Astrocyte (in vitro differentiated cells and primary cell): ENCODE measurements at regions not wholly inside any gene's neighbourhood (a gene's known extent, or its start where the extent isn't known, plus 50 kb on each side); places are given as distances from the start of the nearest gene placed in this dataset.

Experiments
- DNase-seq: peaks from one replicate; pipeline ENCODE4 v3.0.0-alpha.2; 2010; ENCODE audit warnings: low read depth
- FAIRE-seq: peaks from 2 replicates; lab custom pipeline; 2011; peaks lifted over from hg19 to GRCh38; lab: Jason Lieb, UNC
- H2AFZ ChIP-seq: 2 replicates; pipeline ENCODE4 v1.6.0; 2012; ENCODE audit warnings: low read depth, low read length, inconsistent platforms
- H3K27ac ChIP-seq: 2 replicates; pipeline ENCODE4 v1.5.1; 2011; ENCODE audit warnings: low read depth, low read length, inconsistent platforms
- H3K27me3 ChIP-seq: 2 replicates; pipeline ENCODE4 v1.6.0; 2011; ENCODE audit warnings: low read length, inconsistent platforms; ENCODE audit not compliant: insufficient read depth
- H3K36me3 ChIP-seq: 2 replicates; pipeline ENCODE4 v1.5.1; 2011; ENCODE audit warnings: low read length, inconsistent platforms; ENCODE audit not compliant: insufficient read depth
- H3K4me1 ChIP-seq: 2 replicates; pipeline ENCODE4 v1.5.1; 2011; ENCODE audit warnings: low read length, inconsistent platforms; ENCODE audit not compliant: insufficient read depth
- H3K4me2 ChIP-seq: 2 replicates; pipeline ENCODE4 v1.6.0; 2012; ENCODE audit warnings: low read length, inconsistent platforms
- H3K4me3 ChIP-seq: 2 replicates; pipeline ENCODE4 v1.5.1; 2011; ENCODE audit warnings: low read depth, mild to moderate bottlenecking, low read length, inconsistent platforms; ENCODE audit not compliant: insufficient read depth
- H3K79me2 ChIP-seq: 2 replicates; pipeline ENCODE4 v1.6.0; 2012; ENCODE audit warnings: mild to moderate bottlenecking, low read length, inconsistent platforms; ENCODE audit not compliant: insufficient read depth
- H3K9ac ChIP-seq: 2 replicates; pipeline ENCODE4 v1.6.0; 2012; ENCODE audit warnings: mild to moderate bottlenecking, low read length, inconsistent platforms
- H3K9me3 ChIP-seq: 2 replicates; pipeline ENCODE4 v1.5.1; 2012; ENCODE audit warnings: low read depth, mild to moderate bottlenecking, low read length, inconsistent platforms; ENCODE audit not compliant: insufficient read depth
- H4K20me1 ChIP-seq: 2 replicates; pipeline ENCODE4 v1.6.0; 2012; ENCODE audit warnings: low read length, inconsistent platforms; ENCODE audit not compliant: insufficient read depth
- H3K27ac Mint-ChIP-seq: one replicate; pipeline ENCODE4 v1.8.0; 2021; ENCODE audit warnings: mild to moderate bottlenecking, mixed read lengths; ENCODE audit not compliant: unreplicated experiment
- H3K27me3 Mint-ChIP-seq: one replicate; pipeline ENCODE4 v1.8.0; 2021; ENCODE audit warnings: low read depth, mixed read lengths; ENCODE audit not compliant: unreplicated experiment
- H3K36me3 Mint-ChIP-seq: one replicate; pipeline ENCODE4 v1.8.0; 2021; ENCODE audit warnings: low read depth, mixed read lengths; ENCODE audit not compliant: unreplicated experiment
- H3K4me1 Mint-ChIP-seq: one replicate; pipeline ENCODE4 v1.8.0; 2021; ENCODE audit warnings: low read depth, mixed read lengths; ENCODE audit not compliant: unreplicated experiment
- H3K4me3 Mint-ChIP-seq: one replicate; pipeline ENCODE4 v1.8.0; 2021; ENCODE audit warnings: mild to moderate bottlenecking, moderate library complexity, mixed read lengths; ENCODE audit not compliant: unreplicated experiment
- H3K9me3 Mint-ChIP-seq: one replicate; pipeline ENCODE4 v1.8.0; 2021; ENCODE audit warnings: mild to moderate bottlenecking, mixed read lengths; ENCODE audit not compliant: unreplicated experiment
- EZH2 ChIP-seq: IDR thresholded peaks from 2 replicates; pipeline ENCODE4 v1.6.1; 2012; ENCODE audit warnings: mild to moderate bottlenecking, low read length, inconsistent platforms; ENCODE audit not compliant: insufficient read depth
- TF ChIP-seq, protein P1 (sequence below): IDR thresholded peaks from 2 replicates; pipeline ENCODE4 v1.5.1; 2011; ENCODE audit warnings: low read depth, mild to moderate bottlenecking, inconsistent platforms, low read length, moderate library complexity; ENCODE audit not compliant: insufficient read depth

DNA sequence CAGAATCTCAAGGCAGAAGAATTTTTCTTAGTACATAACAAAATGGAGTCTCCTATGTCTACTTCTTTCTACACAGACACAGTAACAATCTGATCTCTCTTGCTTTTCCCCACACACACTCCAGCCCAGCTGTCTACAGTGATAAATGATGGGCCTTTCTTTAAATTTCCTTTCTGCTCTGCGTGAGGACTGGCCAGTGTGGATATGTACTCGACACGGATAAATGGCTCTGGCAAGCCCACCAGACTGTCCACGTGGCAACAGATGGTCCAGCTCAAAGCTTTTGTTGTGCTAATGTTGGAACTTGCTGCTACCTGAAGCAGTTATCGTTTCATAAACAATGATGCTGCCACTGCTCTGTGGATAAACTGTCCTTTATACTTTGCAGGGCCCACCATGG is 410.7 kb downstream of the TMEM114 start:
- H3K9ac ChIP-seq, result no peak overlapping the region
- H4K20me1 ChIP-seq, result no peaks in the 10 kb centered on the region
- H3K4me2 ChIP-seq, result no peak overlapping the region
- Mint-ChIP-seq H3K27ac (no peak overlapping the region), H3K9me3 (no peaks in the 10 kb centered on the region), H3K36me3 (no peaks in the 10 kb centered on the region), H3K4me3 (no peak overlapping the region), H3K4me1 (peaks cover 2% of the 10 kb centered on the region), H3K27me3 (no peaks in the 10 kb centered on the region)
- no peaks in the 10 kb centered on the region for H3K36me3 ChIP-seq
- no peak overlapping the region for H3K4me3 ChIP-seq
- H3K9me3 ChIP-seq, result peaks cover 3% of the 10 kb centered on the region
- no peak for TF ChIP-seq EZH2
- TF ChIP-seq, protein P1, sequence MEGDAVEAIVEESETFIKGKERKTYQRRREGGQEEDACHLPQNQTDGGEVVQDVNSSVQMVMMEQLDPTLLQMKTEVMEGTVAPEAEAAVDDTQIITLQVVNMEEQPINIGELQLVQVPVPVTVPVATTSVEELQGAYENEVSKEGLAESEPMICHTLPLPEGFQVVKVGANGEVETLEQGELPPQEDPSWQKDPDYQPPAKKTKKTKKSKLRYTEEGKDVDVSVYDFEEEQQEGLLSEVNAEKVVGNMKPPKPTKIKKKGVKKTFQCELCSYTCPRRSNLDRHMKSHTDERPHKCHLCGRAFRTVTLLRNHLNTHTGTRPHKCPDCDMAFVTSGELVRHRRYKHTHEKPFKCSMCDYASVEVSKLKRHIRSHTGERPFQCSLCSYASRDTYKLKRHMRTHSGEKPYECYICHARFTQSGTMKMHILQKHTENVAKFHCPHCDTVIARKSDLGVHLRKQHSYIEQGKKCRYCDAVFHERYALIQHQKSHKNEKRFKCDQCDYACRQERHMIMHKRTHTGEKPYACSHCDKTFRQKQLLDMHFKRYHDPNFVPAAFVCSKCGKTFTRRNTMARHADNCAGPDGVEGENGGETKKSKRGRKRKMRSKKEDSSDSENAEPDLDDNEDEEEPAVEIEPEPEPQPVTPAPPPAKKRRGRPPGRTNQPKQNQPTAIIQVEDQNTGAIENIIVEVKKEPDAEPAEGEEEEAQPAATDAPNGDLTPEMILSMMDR, result no peak
- H3K4me1 ChIP-seq, result no peaks in the 10 kb centered on the region
- no peak overlapping the region for H2AFZ ChIP-seq
- no peaks in the 10 kb centered on the region for H3K79me2 ChIP-seq
- H3K27me3 ChIP-seq, result no peaks in the 10 kb centered on the region
- FAIRE-seq (no peak), DNase-seq (no peak)
- H3K27ac ChIP-seq, result no peak overlapping the region

DNA sequence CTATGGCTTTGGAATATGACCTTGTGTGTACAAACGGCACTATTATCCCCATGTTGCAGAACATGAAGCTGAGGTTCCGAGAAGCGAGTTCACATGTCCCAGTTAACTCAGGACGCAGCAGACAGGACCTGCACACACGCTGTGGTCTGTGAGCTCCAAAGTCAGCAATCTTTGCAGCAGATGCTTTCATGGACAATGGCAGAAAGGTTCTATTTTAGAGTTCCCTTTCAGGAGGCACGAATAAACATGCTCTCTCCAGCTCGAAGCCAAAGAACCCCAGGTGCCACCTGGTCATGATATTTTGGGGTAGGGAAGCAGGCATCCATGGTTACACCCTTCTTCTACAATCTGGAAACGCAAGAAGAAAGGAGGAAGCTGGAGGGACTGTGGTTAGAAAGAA is 412.0 kb downstream of the TMEM114 start:
- H3K27me3 Mint-ChIP-seq, result no peaks in the 10 kb centered on the region
- H3K9me3 Mint-ChIP-seq, result no peaks in the 10 kb centered on the region
- peaks cover 2% of the 10 kb centered on the region for H3K9me3 ChIP-seq
- FAIRE-seq (no peak), DNase-seq (no peak)
- H3K4me2 ChIP-seq, result no peak overlapping the region
- H3K4me3 ChIP-seq, result no peak overlapping the region
- no peak overlapping the region for H3K27ac ChIP-seq
- H4K20me1 ChIP-seq, result no peaks in the 10 kb centered on the region
- H3K4me3 Mint-ChIP-seq, result no peak overlapping the region
- TF ChIP-seq, protein P1, result no peak
- TF ChIP-seq EZH2, result no peak
- H3K36me3 Mint-ChIP-seq, result no peaks in the 10 kb centered on the region
- H3K36me3 ChIP-seq, result no peaks in the 10 kb centered on the region
- H3K27me3 ChIP-seq, result no peaks in the 10 kb centered on the region
- H3K27ac Mint-ChIP-seq, result no peak overlapping the region
- no peak overlapping the region for H3K9ac ChIP-seq
- no peaks in the 10 kb centered on the region for H3K79me2 ChIP-seq
- H2AFZ ChIP-seq, result no peak overlapping the region
- H3K4me1 Mint-ChIP-seq, result peaks cover 2% of the 10 kb centered on the region
- H3K4me1 ChIP-seq, result no peaks in the 10 kb centered on the region

DNA sequence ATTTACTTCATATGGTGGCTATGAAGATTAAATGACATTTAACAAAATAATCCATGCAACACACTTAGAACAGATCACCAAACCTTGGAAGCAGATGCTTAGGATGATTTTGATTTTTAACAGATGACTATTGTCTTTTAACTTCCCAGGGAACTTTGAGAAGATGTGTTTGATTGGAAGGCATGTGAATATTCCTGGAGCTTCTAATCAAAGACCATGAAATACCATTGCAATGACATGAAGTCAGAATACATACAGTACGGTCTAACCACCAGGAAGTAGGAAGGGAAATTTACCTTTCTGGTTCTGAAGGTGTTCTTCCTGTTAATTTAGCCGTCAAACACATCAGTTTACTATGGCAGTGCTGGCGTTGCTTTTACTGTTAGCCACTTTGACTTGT is 414.9 kb downstream of the TMEM114 start:
- DNase-seq (no peak), FAIRE-seq (no peak)
- Mint-ChIP-seq H3K4me1 (peaks cover 2% of the 10 kb centered on the region), H3K4me3 (no peak overlapping the region), H3K27me3 (no peaks in the 10 kb centered on the region), H3K36me3 (no peaks in the 10 kb centered on the region), H3K9me3 (no peaks in the 10 kb centered on the region), H3K27ac (no peak overlapping the region)
- Histone ChIP-seq H3K4me1 (no peaks in the 10 kb centered on the region), H4K20me1 (no peaks in the 10 kb centered on the region), H3K9me3 (no peaks in the 10 kb centered on the region), H3K27ac (no peak overlapping the region), H3K79me2 (no peaks in the 10 kb centered on the region), H3K4me3 (no peak overlapping the region), H3K4me2 (no peak overlapping the region), H2AFZ (no peak overlapping the region), H3K9ac (no peak overlapping the region), H3K36me3 (no peaks in the 10 kb centered on the region), H3K27me3 (no peaks in the 10 kb centered on the region)
- TF ChIP-seq, protein P1, result no peak
- TF ChIP-seq EZH2, result no peak
